GM23338 (cell line): ENCODE measurements at regions not wholly inside any gene's neighbourhood (a gene's known extent, or its start where the extent isn't known, plus 50 kb on each side); places are given as distances from the start of the nearest gene placed in this dataset.

ENCODE experiments used
- ATAC-seq: fragments of 200-7000 bp; cut with Tn5 transposase; 3 replicates; pipeline ENCODE4 v1.9.1; 2020
- DNase-seq: peaks from one replicate; pipeline ENCODE4 v3.0.0-alpha.2; 2015; ENCODE audit warnings: low spot score
- H2AFZ ChIP-seq: fragments of 200-600 bp; sonication (generic); 2 replicates; pipeline ENCODE4 v1.8.0; 2016; ENCODE audit warnings: antibody characterized with exemption, mild to moderate bottlenecking, moderate library complexity
- H3F3A ChIP-seq: fragments of 200-600 bp; sonication (generic); replicated peaks from 2 replicates; pipeline ENCODE4 v1.8.0; 2017; ENCODE audit warnings: antibody characterized with exemption, mixed run types, low read depth
- H3K27ac ChIP-seq: fragments of 200-600 bp; sonication (generic); 2 replicates; pipeline ENCODE4 v1.6.1; 2016; ENCODE audit warnings: low read depth
- H3K27me3 ChIP-seq: fragments of 200-600 bp; sonication (generic); 2 replicates; pipeline ENCODE4 v1.8.0; 2016; ENCODE audit warnings: mild to moderate bottlenecking, mixed run types, moderate library complexity; ENCODE audit not compliant: insufficient read depth
- H3K36me3 ChIP-seq: fragments of 200-600 bp; sonication (generic); 2 replicates; pipeline ENCODE4 v1.8.0; 2016; ENCODE audit warnings: mild to moderate bottlenecking; ENCODE audit not compliant: insufficient read depth
- H3K4me1 ChIP-seq: fragments of 200-600 bp; sonication (generic); 2 replicates; pipeline ENCODE4 v1.8.0; 2016; ENCODE audit warnings: mild to moderate bottlenecking, moderate library complexity; ENCODE audit not compliant: insufficient read depth
- H3K4me2 ChIP-seq: fragments of 200-600 bp; sonication (generic); 2 replicates; pipeline ENCODE4 v1.7.1; 2017; ENCODE audit warnings: mixed run types
- H3K4me3 ChIP-seq: fragments of 200-600 bp; sonication (generic); 2 replicates; pipeline ENCODE4 v1.6.1; 2016; ENCODE audit warnings: mixed run types
- H3K79me2 ChIP-seq: fragments of 200-600 bp; sonication (generic); replicated peaks from 2 replicates; pipeline ENCODE4 v1.8.0; 2017; ENCODE audit warnings: mild to moderate bottlenecking; ENCODE audit not compliant: insufficient read depth
- H3K9me2 ChIP-seq: fragments of 200-600 bp; sonication (generic); 2 replicates; pipeline ENCODE4 v1.8.0; 2017; ENCODE audit not compliant: insufficient read depth
- H4K20me1 ChIP-seq: fragments of 200-600 bp; sonication (generic); replicated peaks from 2 replicates; pipeline ENCODE4 v1.8.0; 2017; ENCODE audit warnings: mild to moderate bottlenecking; ENCODE audit not compliant: insufficient read depth
- H3K27ac Mint-ChIP-seq: 2 replicates; pipeline ENCODE4 v1.8.0; 2020; ENCODE audit warnings: inconsistent platforms, mild to moderate bottlenecking, moderate library complexity, mixed read lengths
- H3K27me3 Mint-ChIP-seq: 3 replicates; pipeline ENCODE4 v1.8.0; 2022; ENCODE audit warnings: low read depth, mild to moderate bottlenecking, moderate library complexity, mixed read lengths, inconsistent platforms; ENCODE audit not compliant: insufficient read depth, poor library complexity
- H3K36me3 Mint-ChIP-seq: 3 replicates; pipeline ENCODE4 v1.8.0; 2021; ENCODE audit warnings: low read depth, mild to moderate bottlenecking, inconsistent platforms, moderate library complexity, mixed read lengths
- H3K4me1 Mint-ChIP-seq: 3 replicates; pipeline ENCODE4 v1.8.0; 2020; ENCODE audit warnings: mild to moderate bottlenecking, inconsistent platforms, mixed read lengths
- H3K4me3 Mint-ChIP-seq: 3 replicates; pipeline ENCODE4 v1.8.0; 2021; ENCODE audit warnings: moderate library complexity, mild to moderate bottlenecking, inconsistent platforms, mixed read lengths
- H3K9me3 Mint-ChIP-seq: 3 replicates; pipeline ENCODE4 v1.8.0; 2020; ENCODE audit warnings: moderate library complexity, mild to moderate bottlenecking, inconsistent platforms, mixed read lengths
- CREB1 ChIP-seq: fragments of 250-450 bp; sonication (Bioruptor Pico); IDR thresholded peaks from 2 replicates; pipeline ENCODE4 v1.5.0; 2020; ENCODE audit warnings: low read depth, mild to moderate bottlenecking, moderate library complexity
- CTCF ChIP-seq, 2 experiments: fragments of 200-600 bp in 1 of 2; sonication (generic) in 1 of 2; conservative IDR thresholded peaks; 2 replicates each; pipeline versions ENCODE4 v1.5.1 to v1.6.1; 2016 to 2017; ENCODE audit warnings: antibody characterized with exemption in 2 of 2, low read depth in 2 of 2, mild to moderate bottlenecking in 2 of 2, moderate library complexity in 1 of 2
- ETS1 ChIP-seq: IDR thresholded peaks from 2 replicates; pipeline ENCODE4 v1.6.1; 2016; ENCODE audit warnings: antibody characterized with exemption
- EZH2phosphoT487 ChIP-seq: fragments of 200-600 bp; sonication (generic); IDR thresholded peaks from one replicate; pipeline ENCODE4 v1.8.1; 2018; ENCODE audit warnings: antibody characterized with exemption; ENCODE audit not compliant: unreplicated experiment
- JUNB ChIP-seq: IDR thresholded peaks from one replicate; pipeline ENCODE4 v1.6.1; 2016; ENCODE audit warnings: antibody characterized with exemption; ENCODE audit not compliant: unreplicated experiment
- NANOG ChIP-seq: IDR thresholded peaks from 2 replicates; pipeline ENCODE4 v1.6.1; 2016; ENCODE audit warnings: antibody characterized with exemption, borderline replicate concordance
- POLR2AphosphoS5 ChIP-seq: IDR thresholded peaks from 2 replicates; pipeline ENCODE4 v1.6.1; 2016; ENCODE audit warnings: antibody characterized with exemption, low read depth
- REST ChIP-seq: IDR thresholded peaks from one replicate; pipeline ENCODE4 v1.6.1; 2018; ENCODE audit warnings: antibody characterized with exemption; ENCODE audit not compliant: unreplicated experiment
- STAT1 ChIP-seq: IDR thresholded peaks from one replicate; pipeline ENCODE4 v1.6.1; 2016; ENCODE audit warnings: antibody characterized with exemption; ENCODE audit not compliant: unreplicated experiment
- ZNF114 ChIP-seq: fragments of 250-450 bp; sonication (Bioruptor Pico); IDR thresholded peaks from 2 replicates; pipeline ENCODE4 v1.5.0; 2020; ENCODE audit warnings: mild to moderate bottlenecking, moderate library complexity
- ZNF331 ChIP-seq: fragments of 250-450 bp; sonication (Bioruptor Pico); IDR thresholded peaks from 2 replicates; pipeline ENCODE4 v1.5.0; 2020; ENCODE audit warnings: low read depth, mild to moderate bottlenecking, moderate library complexity

- H3K27ac Mint-ChIP-seq: no peak overlapping the region
- DNase-seq: no peak
- ATAC-seq: no peak
- H3K4me2 ChIP-seq: no peak overlapping the region
- no peak overlapping the region for H3K4me3 ChIP-seq
- TF ChIP-seq CTCF (conservative IDR thresholded peaks at IDR 0.05; ENCODE audit: low read depth in 2 of 2) (no peak), ZNF331 (CRISPR knock-in tag) (no peak), ZNF114 (CRISPR knock-in tag) (no peak), NANOG (no peak), JUNB (no peak), EZH2phosphoT487 (no peak), ETS1 (no peak)
- no peaks in the 10 kb centered on the region for H3K9me2 ChIP-seq
- H3K27ac ChIP-seq: no peak overlapping the region
- no peaks in the 10 kb centered on the region for H4K20me1 ChIP-seq
- no peaks in the 10 kb centered on the region for H3K4me1 ChIP-seq
- H3K27me3 ChIP-seq: no peaks in the 10 kb centered on the region
- no peak overlapping the region for H3K4me3 Mint-ChIP-seq
- H3K79me2 ChIP-seq: no peaks in the 10 kb centered on the region
- H3F3A ChIP-seq: no peaks in the 10 kb centered on the region
- peaks cover 6% of the 10 kb centered on the region for H3K27me3 Mint-ChIP-seq
- H3K36me3 Mint-ChIP-seq: peaks cover 29% of the 10 kb centered on the region; the same call in 2 of the 3 replicates
- H3K36me3 ChIP-seq: peaks cover 6% of the 10 kb centered on the region
- peaks cover 89% of the 10 kb centered on the region for H3K9me3 Mint-ChIP-seq
- H3K4me1 Mint-ChIP-seq: no peaks in the 10 kb centered on the region
- H2AFZ ChIP-seq: no peak overlapping the region
Measured at GRCh38 chr18:71966791-71967190, 577.4 kb downstream of the CBLN2 start.

GRCh38 chr18:71958605-71959004, 585.5 kb downstream of the CBLN2 start:
- Mint-ChIP-seq H3K4me1 (no peaks in the 10 kb centered on the region), H3K9me3 (peaks cover 65% of the 10 kb centered on the region), H3K4me3 (no peak overlapping the region), H3K36me3 (peaks cover 19% of the 10 kb centered on the region), H3K27me3 (peaks cover 2% of the 10 kb centered on the region), H3K27ac (no peak overlapping the region)
- no peak overlapping the region for H3K4me3 ChIP-seq
- H3F3A ChIP-seq: no peaks in the 10 kb centered on the region
- no peak overlapping the region for H2AFZ ChIP-seq
- no peaks in the 10 kb centered on the region for H3K4me1 ChIP-seq
- H3K4me2 ChIP-seq: no peak overlapping the region
- no peak overlapping the region for H3K27ac ChIP-seq
- no peaks in the 10 kb centered on the region for H3K27me3 ChIP-seq
- no peaks in the 10 kb centered on the region for H4K20me1 ChIP-seq
- no peak for DNase-seq
- no peaks in the 10 kb centered on the region for H3K9me2 ChIP-seq
- no peak for ATAC-seq
- H3K36me3 ChIP-seq: no peaks in the 10 kb centered on the region
- H3K79me2 ChIP-seq: no peaks in the 10 kb centered on the region
- TF ChIP-seq REST (no peak), NANOG (no peak), ZNF114 (CRISPR knock-in tag) (no peak), JUNB (no peak), CREB1 (CRISPR knock-in tag) (no peak), ETS1 (no peak), ZNF331 (CRISPR knock-in tag) (no peak), STAT1 (no peak), EZH2phosphoT487 (no peak), CTCF (conservative IDR thresholded peaks at IDR 0.05; ENCODE audit: low read depth in 2 of 2) (no peak), POLR2AphosphoS5 (no peak)
